SU-DHL-6 (cell line): ENCODE measurements at regions not wholly inside any gene's neighbourhood (a gene's known extent, or its start where the extent isn't known, plus 50 kb on each side); places are given as distances from the start of the nearest gene placed in this dataset.

Experiments
- CTCF ChIP-seq: fragments of 200-600 bp; sonication (generic); IDR thresholded peaks from one replicate; pipeline ENCODE4 v1.5.1; 2017; ENCODE audit warnings: antibody characterized with exemption, mild to moderate bottlenecking, low read length, moderate library complexity; ENCODE audit not compliant: insufficient read depth, poor library complexity, severe bottlenecking
- EZH2phosphoT487 ChIP-seq: fragments of 200-600 bp; sonication (generic), shearing (Covaris generic); conservative IDR thresholded peaks from 2 replicates; pipeline ENCODE4 v1.6.1; 2018; ENCODE audit warnings: mild to moderate bottlenecking, antibody characterized with exemption, low read length, moderate library complexity, mixed read lengths

- no peak for TF ChIP-seq CTCF
- TF ChIP-seq EZH2phosphoT487: no peak
Observed at GRCh38 chr14:44131861-44132260, 375.2 kb downstream of the FSCB start.
